ENCODE measurements at regions not wholly inside any gene's neighbourhood (a gene's known extent, or its start where the extent isn't known, plus 50 kb on each side); places are given as distances from the start of the nearest gene placed in this dataset.

GRCh38 chr1:173427146-173428054, 49.7 kb upstream of the PRDX6 start (continued):
- TF ChIP-seq ZNF425 (CRISPR knock-in tag; conservative IDR thresholded peaks at IDR 0.05): no peak

All from WTC11 (cell line).